C4-2B (cell line): ENCODE measurements at regions not wholly inside any gene's neighbourhood (a gene's known extent, or its start where the extent isn't known, plus 50 kb on each side); places are given as distances from the start of the nearest gene placed in this dataset.
"Not testable (repeated sequence)": the region's sequence is repeated elsewhere in the genome, so short reads cannot be mapped to it uniquely, and the experiment has no call there.

ENCODE experiments used
- H3K27ac ChIP-seq: fragments of 450-650 bp; 2 replicates; pipeline ENCODE4 v1.5.1; 2017
- ZFX ChIP-seq: fragments of 450-650 bp; IDR thresholded peaks from 2 replicates; pipeline ENCODE4 v1.6.1; 2017
- TF ChIP-seq, protein P1 (sequence below): fragments of 450-650 bp; conservative IDR thresholded peaks from 2 replicates; pipeline ENCODE4 v1.5.1; 2017; ENCODE audit warnings: mild to moderate bottlenecking

DNA sequence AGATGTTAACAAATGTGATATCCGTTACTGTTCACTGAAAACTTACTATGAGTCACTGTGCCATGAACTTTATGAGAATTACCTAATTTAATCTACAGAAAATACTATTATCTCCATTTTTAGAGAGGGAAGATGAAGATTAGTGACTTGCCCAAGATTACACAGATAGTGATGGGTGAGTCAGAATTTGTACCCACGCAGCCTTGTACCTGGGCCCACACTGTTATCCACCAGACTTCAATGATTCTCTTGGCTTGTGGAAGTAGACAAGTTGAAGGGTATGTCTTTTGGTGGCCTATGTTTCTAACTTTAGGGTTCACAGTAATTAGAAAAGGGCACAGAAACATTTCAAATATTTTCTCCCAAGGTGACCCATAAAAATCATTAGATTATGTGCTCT lies 472.5 kb upstream of the NR3C2 start:
- no peak overlapping the region for H3K27ac ChIP-seq
- no peak for TF ChIP-seq ZFX
- TF ChIP-seq, protein P1, sequence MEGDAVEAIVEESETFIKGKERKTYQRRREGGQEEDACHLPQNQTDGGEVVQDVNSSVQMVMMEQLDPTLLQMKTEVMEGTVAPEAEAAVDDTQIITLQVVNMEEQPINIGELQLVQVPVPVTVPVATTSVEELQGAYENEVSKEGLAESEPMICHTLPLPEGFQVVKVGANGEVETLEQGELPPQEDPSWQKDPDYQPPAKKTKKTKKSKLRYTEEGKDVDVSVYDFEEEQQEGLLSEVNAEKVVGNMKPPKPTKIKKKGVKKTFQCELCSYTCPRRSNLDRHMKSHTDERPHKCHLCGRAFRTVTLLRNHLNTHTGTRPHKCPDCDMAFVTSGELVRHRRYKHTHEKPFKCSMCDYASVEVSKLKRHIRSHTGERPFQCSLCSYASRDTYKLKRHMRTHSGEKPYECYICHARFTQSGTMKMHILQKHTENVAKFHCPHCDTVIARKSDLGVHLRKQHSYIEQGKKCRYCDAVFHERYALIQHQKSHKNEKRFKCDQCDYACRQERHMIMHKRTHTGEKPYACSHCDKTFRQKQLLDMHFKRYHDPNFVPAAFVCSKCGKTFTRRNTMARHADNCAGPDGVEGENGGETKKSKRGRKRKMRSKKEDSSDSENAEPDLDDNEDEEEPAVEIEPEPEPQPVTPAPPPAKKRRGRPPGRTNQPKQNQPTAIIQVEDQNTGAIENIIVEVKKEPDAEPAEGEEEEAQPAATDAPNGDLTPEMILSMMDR: no peak

DNA sequence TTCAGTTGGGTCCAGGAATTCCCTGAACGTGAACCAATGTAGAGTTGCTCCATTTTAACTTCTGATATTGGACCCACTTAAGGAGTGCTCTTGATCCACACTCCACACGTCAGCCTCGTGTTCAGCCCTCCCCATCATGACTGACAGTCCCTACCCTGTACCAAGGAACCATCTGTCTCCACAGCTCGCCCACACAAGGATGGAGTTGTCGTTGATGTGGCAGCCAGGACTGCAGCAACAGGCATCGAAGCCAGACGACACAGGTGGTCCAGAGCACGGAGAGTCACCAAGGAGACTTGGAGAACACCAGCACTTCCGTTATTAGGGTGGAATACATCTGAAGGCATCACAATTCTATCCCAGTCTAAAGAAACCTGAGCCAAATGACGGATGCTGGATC lies 472.1 kb upstream of the NR3C2 start:
- H3K27ac ChIP-seq: no peak overlapping the region
- TF ChIP-seq ZFX: no peak
- TF ChIP-seq, protein P1: no peak

DNA sequence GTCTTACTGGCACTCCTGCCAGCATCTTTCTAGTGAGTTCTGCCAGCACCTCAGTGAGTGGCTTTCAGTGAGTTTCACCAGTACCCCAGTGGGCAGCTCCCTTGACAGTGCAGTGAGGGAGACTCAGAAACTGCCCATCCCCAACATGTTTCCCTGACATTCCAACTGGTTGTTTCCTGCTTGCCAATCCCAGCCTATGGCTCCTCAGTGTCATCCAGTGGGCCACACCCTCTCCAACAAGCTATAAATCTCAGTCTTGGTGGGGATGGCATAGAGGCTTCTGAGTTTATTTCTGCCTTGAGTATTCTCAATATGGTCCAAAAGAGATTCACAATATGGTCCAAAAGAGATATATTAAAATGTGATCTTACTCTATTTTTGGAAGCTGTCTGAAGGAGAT lies 461.2 kb upstream of the NR3C2 start:
- no peak for TF ChIP-seq ZFX
- TF ChIP-seq, protein P1: no peak
- no peak overlapping the region for H3K27ac ChIP-seq

DNA sequence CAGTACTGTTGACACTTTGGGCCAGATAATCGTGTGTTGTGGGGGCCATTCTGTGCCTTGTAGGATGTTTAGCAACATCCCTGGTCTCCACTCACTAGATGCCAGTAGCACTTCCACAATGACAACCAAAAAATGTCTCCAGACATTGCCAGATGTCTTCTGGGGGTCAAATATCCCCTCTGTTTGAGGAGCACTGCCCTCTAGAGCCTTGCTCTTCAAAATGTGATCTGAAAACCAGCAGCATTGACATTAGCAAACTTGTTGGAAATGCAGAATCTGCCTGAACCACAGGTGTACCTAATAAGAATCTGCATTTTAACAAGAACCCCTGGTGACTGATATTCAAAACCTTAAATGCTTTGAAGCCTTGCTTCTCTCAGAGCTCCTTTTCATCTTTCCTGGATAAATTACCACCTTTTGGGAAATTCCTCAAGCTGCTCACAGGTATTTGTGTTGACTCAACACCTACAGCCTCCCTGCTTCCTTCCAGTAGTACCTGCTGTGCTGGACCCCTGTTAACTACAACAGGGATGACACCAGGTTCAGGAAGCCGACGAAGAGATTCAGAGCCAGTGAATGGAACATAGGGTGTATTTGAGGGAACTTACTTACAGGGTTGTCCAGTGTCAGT lies 459.0 kb upstream of the NR3C2 start:
- TF ChIP-seq ZFX: no peak
- TF ChIP-seq, protein P1: no peak
- H3K27ac ChIP-seq: no peak overlapping the region

DNA sequence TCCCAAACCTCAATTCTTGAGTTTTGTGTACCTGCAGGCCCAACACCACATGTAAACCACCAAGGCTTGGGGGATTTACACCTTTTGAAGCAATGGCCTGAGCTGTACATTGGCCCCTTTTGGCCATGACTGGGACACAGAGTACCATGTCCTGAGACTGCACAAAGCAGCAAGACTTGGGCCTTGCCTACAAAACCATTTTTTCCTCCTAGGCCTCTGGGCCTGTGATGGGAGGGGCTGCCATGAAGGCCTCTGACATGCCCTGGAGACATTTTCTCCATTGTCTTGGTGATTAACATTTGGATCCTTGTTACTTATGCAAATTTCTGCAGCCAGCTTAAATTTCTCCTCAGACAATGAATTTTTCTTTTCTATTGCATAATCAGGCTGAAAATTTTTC lies 455.9 kb upstream of the NR3C2 start:
- H3K27ac ChIP-seq: not testable (repeated sequence)

DNA sequence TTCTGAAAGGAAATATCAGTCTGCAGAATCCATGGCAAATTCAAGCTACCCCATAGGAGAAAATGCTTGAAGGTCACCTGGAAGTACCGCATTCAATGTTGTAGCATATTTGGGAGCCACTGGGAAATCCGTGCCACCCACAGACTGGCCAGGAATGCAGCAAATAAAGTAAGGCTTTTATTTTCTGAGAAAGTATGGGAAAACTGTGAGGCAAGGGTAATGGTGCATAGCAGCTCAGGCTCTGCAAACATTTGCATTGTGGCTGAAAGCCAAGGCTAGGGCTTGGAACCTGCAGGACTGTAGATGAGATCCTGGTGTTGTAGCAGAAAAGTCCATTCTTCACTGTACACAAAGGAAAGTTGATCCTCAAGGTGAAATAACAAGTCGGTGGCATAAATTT lies 450.9 kb upstream of the NR3C2 start:
- TF ChIP-seq, protein P1: no peak
- no peak for TF ChIP-seq ZFX
- no peak overlapping the region for H3K27ac ChIP-seq

DNA sequence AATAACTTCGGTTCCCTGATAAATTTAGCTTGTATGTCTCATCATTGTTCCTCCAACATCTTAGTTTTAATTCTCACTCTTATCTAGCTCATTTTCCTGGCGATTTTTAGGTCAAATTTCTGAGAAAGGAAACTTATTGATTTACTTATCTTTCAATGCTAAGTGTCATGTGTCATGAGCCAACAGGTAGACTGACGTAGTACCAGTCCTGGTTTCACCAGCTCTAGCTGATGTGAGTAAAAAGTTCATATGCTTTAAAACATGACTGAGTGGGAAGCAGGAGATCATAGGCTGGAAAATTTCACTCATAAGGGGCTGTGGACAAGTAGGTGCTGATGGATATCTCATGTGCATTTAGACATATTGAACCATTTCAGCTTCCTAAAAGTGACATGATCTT lies 441.7 kb upstream of the NR3C2 start:
- no peak for TF ChIP-seq ZFX
- TF ChIP-seq, protein P1: no peak
- H3K27ac ChIP-seq: no peak overlapping the region

DNA sequence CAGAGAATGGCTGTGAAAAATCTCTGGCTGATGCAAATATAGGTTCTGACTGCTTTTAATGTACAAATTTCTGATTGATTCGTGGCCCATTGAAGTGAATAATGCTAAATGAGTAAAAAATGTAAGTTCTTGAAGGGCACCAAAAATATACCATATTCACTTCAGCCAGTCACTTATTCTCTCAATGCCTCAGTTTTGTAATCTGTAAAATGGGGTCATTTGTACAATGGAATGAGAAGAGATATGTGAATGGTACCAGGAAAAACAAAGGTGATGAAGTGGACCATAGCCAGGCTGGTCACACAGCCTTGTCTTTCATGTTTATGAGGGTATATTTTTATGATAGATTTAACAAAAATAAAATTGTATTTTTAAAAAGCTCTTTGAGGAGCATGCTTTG lies 441.2 kb upstream of the NR3C2 start:
- TF ChIP-seq, protein P1: no peak
- TF ChIP-seq ZFX: no peak
- no peak overlapping the region for H3K27ac ChIP-seq
